ENCODE measurements at regions not wholly inside any gene's neighbourhood (a gene's known extent, or its start where the extent isn't known, plus 50 kb on each side); places are given as distances from the start of the nearest gene placed in this dataset.

DNA sequence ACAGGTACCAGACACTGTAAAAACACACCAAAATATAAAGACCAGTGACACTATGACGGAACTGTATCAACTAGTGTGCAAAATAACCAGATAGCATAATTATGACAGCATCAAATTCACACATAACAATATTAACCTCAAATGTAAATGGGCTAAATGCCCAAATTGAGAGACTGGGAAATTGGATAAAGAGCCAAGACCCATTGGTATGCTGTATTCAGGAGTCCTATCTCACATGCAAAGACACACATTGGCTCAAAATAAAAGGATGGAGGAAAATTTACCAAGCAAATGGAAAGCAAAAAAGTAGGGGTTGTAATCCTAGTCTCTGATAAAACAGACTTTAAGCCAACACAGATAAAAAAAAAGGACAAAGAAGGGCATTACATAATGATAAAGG is 416.3 kb upstream of the ZNF608 start:
- Histone ChIP-seq H3K9me3 (peaks cover 14% of the 10 kb centered on the region), H3K36me3 (no peaks in the 10 kb centered on the region), H3K4me3 (no peak overlapping the region), H3K27ac (no peak overlapping the region), H3K27me3 (ENCODE audit: low read depth) (no peaks in the 10 kb centered on the region), H3K4me1 (no peaks in the 10 kb centered on the region)
- DNase-seq (no peak), ATAC-seq (no peak)
- TF ChIP-seq, protein P1, sequence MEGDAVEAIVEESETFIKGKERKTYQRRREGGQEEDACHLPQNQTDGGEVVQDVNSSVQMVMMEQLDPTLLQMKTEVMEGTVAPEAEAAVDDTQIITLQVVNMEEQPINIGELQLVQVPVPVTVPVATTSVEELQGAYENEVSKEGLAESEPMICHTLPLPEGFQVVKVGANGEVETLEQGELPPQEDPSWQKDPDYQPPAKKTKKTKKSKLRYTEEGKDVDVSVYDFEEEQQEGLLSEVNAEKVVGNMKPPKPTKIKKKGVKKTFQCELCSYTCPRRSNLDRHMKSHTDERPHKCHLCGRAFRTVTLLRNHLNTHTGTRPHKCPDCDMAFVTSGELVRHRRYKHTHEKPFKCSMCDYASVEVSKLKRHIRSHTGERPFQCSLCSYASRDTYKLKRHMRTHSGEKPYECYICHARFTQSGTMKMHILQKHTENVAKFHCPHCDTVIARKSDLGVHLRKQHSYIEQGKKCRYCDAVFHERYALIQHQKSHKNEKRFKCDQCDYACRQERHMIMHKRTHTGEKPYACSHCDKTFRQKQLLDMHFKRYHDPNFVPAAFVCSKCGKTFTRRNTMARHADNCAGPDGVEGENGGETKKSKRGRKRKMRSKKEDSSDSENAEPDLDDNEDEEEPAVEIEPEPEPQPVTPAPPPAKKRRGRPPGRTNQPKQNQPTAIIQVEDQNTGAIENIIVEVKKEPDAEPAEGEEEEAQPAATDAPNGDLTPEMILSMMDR (IDR thresholded peaks at IDR 0.05) = no peak
- intact Hi-C loops (cut with DNase I) = no loop called here

DNA sequence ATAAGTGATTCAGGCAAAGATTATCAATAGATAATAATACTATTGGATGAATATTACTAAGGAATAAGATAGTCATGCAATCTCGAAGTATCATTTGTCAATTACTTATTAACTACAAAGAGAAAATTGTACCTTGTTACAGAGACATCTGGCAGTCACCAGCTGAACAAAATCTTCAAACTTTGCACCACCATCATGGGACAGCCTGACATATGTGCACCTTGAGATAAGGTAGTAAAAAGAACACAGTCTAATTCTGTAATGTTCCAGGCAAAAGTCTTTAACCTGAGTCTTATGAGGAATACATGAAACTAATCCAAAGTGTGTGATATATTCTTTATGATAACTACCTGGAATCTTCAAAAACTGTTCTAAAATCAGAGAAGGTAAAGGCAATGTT is 423.0 kb upstream of the ZNF608 start:
- H3K27ac ChIP-seq = no peak overlapping the region
- ATAC-seq = no peak
- TF ChIP-seq, protein P1 (IDR thresholded peaks at IDR 0.05) = no peak
- H3K36me3 ChIP-seq = no peaks in the 10 kb centered on the region
- no peaks in the 10 kb centered on the region for H3K4me1 ChIP-seq
- intact Hi-C loops (cut with DNase I) = no loop called here
- H3K9me3 ChIP-seq = peaks cover 7% of the 10 kb centered on the region
- H3K4me3 ChIP-seq = no peak overlapping the region
- DNase-seq = no peak
- no peaks in the 10 kb centered on the region for H3K27me3 ChIP-seq (ENCODE audit: low read depth)

- H3K27ac ChIP-seq = no peak overlapping the region
- no peak for DNase-seq
- no peaks in the 10 kb centered on the region for H3K27me3 ChIP-seq (ENCODE audit: low read depth)
- TF ChIP-seq, protein P1 (IDR thresholded peaks at IDR 0.05) = no peak
- intact Hi-C loops (cut with DNase I) = no loop called here
- H3K4me3 ChIP-seq = no peak overlapping the region
- H3K9me3 ChIP-seq = peaks cover 4% of the 10 kb centered on the region
- no peak for ATAC-seq
- H3K36me3 ChIP-seq = no peaks in the 10 kb centered on the region
- H3K4me1 ChIP-seq = no peaks in the 10 kb centered on the region
Measured at GRCh38 chr5:125171641-125172040, 425.2 kb upstream of the ZNF608 start.

DNA sequence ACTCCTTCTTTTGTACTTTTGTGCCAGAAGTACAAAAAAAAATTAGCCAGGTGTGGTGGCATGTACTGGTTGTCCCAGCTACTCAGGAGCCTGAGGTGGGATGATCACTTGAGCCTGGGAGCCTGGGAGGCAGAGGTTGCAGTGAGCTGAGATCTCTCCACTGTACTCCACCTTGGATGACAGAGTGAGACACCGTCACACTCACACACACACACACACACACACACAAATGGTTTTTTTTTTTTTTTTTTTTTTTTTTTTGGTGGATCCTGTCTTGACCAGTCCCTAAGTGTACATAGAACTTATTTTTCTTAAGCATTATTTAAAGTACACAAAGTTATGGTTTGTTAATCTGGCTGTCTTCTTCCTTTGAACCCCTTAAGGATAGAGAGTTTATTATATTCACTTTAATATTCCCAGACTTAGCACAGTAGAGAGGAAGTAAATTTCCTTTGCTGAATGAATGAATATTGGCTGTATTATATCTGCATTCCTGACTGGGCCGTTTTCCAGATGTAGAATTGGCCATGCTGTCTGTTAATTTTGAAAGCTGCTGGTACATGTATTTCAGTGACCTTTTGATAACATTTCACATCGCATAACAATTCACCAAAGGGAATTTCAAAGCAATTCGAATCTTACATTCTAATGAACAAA is 429.0 kb upstream of the ZNF608 start:
- Histone ChIP-seq H3K27ac (no peak overlapping the region), H3K27me3 (ENCODE audit: low read depth) (no peaks in the 10 kb centered on the region), H3K4me1 (no peaks in the 10 kb centered on the region), H3K4me3 (no peak overlapping the region), H3K9me3 (no peaks in the 10 kb centered on the region), H3K36me3 (no peaks in the 10 kb centered on the region)
- DNase-seq (no peak), ATAC-seq (no peak)
- TF ChIP-seq, protein P1 (IDR thresholded peaks at IDR 0.05) = no peak
- intact Hi-C loops (cut with DNase I) = no loop called here

GRCh38 chr5:125176005-125176390 is 429.6 kb upstream of the ZNF608 start:
- DNase-seq = no peak
- Histone ChIP-seq H3K27ac (no peak overlapping the region), H3K4me3 (no peak overlapping the region), H3K4me1 (no peaks in the 10 kb centered on the region), H3K27me3 (ENCODE audit: low read depth) (no peaks in the 10 kb centered on the region), H3K36me3 (no peaks in the 10 kb centered on the region), H3K9me3 (no peaks in the 10 kb centered on the region)
- ATAC-seq = no peak
- TF ChIP-seq, protein P1 (IDR thresholded peaks at IDR 0.05) = no peak
- intact Hi-C loops (cut with DNase I) = no loop called here
